ENCODE measurements at regions not wholly inside any gene's neighbourhood (a gene's known extent, or its start where the extent isn't known, plus 50 kb on each side); places are given as distances from the start of the nearest gene placed in this dataset.
"Not testable (repeated sequence)": the region's sequence is repeated elsewhere in the genome, so short reads cannot be mapped to it uniquely, and the experiment has no call there.

DNA sequence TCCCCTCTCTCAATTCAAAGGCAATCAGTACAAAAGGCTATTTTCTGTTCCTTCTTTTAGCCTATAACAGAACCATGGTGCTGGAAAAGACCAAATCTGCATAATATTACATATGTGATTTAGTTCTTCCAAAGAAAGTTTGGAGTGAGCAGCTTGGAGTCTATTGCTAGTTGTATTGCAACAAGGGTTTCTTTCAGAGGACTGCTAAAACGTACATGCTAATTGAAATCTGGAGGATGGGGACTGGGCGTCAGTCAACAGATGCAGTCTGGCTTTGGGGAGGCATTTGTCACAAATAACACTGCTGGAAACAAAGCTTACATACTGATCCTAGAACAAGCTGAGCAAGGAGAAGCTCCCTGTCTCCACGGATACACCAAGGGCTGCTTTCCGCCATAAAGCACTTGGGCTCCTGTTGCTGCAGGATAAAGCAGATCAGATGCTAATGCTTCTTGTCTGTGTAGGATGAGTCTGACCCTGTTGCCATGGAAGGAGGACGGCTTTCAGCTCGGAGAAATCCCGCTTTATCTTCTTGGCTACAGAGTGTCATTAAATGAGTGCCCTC lies 883.5 kb downstream of the SORCS1 start:
- DNase-seq = no peak

DNA sequence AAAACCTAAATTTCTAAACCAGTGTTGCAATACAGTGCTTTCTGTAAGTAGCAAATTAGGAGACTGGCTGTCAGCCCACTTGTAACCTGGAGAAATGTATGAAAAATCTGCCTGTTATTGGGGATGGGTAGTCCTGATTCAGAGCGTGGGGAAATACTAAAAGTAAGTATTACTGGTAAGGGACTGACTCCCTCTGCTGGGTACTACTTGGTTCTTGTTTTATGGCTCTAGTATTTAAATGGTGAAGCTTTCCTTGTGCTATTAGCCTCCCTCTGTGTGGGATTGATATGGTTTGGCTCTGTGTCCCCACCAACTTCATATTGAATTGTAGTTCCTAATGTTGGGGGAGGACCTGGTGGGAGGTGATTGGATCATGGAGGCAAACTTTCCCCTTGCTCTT lies 886.1 kb downstream of the SORCS1 start:
- no peak for DNase-seq

DNA sequence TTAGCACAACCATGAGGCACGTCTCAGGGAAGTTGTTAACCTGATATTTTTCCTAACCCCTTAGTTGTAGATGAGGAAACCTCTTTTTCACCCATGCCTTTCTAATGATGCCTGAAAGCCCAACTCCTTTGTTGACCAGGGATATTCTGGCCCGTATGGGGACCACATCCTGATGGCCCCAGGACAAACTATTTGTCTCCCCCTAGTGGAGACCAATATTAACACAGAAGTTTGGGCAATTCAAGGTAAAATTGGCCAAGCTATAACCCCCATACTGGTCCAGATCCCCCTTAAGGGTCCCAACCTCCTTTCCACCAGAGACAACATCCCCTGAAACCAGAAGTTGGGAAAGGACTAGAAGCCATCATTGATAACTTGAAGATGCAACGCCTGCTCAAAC lies 893.3 kb downstream of the SORCS1 start:
- DNase-seq = no peak

DNA sequence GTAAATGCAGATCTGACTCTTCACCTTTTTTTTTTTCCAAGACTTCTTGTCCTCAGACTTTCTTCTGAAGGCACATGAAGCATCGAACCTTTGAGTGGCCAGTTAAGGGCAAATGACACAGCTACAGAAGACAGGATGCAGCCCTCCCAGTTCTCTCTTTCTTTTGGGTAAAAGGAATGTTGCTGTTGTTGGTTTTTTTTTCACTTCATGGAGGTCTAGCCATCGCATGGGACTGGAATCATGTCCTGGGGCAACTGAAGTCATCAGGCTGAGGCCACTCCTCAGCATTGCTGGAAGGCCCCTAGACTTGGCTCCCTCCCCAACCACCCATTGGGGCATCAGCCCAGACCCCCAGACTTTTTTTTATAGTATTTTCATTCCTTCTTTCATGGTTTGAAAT lies 896.5 kb downstream of the SORCS1 start:
- no peak for DNase-seq

DNA sequence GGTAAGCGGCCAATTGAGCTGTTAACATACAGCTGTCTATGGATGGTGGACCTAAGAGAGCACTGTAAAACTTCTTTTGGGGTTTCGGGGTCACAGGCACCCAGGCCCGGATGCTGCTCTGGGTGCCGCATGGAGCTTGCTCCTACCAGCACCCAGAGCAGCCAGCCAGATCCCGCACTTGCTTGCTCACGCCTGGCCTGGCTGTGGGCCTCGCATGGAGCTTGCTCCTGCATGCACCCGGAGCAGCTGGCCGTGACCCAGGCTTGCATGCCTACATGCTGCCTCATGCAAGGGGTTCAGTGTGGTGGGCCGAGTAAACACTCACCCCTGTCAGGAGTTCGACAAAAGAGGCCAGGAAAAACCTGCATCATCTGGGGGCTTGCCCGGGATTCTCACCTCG lies 896.9 kb downstream of the SORCS1 start:
- no peak for DNase-seq

DNA sequence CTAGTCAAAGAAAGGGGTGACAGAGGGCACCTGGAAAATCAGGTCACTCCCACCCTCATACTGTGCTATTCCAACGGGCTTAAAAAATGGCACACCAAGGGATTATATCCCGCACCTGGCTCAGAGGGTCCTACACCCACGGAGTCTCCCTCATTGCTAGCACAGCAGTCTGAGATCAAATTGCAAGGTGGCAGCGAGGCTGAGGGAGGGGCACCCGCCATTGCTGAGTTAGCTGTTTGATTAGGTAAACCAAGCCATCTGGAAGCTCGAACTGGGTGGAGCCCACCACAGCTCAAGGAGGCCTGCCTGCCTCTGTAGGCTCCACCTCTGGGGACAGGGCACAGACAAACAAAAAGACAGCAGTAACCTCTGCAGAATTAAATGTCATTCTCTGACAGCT lies 907.1 kb downstream of the SORCS1 start:
- not testable (repeated sequence) for DNase-seq

DNA sequence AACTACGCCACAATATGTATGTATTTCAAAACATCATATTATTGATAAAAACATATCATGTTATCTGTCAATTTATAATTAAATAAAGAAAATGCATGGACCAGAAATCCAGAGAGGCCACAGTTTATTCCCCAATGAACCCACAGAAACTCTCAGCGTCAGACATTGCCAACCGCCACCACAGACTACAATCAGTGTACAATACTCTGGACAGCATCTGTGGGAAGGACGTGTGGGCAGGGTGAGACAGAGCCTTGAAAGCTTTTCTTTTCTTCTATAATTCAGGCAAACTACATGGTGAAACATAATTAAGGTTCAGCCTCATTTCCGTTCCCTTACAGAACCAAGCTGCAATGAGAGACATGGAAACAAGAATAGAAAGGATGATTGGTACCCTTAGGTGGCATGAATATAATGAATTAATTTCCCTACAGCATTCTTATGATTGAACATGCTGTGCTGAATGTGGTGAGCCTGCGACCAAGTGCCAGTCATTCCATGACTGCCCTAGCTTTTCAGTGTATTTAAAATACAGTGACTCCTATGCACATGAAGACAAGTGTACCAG lies 909.3 kb downstream of the SORCS1 start:
- DNase-seq = no peak

DNA sequence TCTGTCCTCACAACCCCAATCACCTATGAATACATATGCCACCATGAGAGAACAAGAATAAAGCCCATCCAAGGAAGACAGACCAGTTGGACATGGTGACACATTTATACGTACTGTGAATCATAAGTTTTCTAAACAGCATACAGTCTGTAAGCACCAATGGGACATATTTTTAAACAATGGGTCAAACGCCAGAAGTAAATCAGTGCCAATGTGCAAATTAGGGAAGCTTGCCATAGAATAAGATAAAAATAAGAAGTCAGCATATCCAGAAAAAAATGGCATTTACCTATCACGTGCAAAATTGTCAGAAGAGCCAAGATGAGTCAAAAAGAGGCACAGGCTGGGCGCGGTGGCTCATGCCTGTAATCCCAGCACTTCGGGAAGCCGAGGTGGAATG lies 910.4 kb downstream of the SORCS1 start:
- no peak for DNase-seq

DNA sequence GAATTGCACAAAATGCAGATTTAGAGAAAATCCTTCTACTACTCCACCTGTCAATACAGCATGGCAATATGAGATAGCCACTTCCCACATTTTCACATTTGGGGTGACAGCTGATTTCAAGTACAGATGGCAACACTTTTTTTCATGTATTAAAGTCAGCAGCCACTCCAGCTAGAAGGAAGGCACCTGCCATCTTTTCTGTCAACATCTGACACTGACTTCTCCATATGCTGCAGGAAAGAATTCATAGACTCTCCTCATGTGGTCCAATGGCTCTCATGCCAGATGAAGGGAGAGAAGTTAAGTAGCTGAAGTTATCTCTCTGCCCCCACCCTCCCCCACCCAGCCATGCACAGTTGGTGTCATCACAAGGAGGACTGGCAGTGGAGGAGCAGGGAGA lies 912.0 kb downstream of the SORCS1 start:
- no peak for DNase-seq

DNA sequence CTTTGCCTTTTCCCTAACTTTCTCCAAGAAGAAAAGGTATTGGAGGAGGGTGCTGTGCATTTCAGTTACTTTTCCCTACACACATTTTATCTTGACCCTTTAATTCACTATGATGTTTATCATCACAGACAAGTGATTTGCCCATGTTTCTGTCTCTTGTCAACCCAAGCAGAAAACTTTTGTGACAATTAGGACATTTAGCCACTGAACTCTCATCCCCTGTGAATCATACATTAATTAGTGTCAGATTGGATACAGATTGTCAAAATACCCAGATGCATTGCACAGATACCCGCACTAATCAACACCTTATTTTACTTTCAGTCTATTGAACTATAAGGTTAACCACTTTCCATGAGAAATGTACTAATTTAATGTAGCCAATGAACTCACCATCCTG lies 912.9 kb downstream of the SORCS1 start:
- no peak for DNase-seq

DNA sequence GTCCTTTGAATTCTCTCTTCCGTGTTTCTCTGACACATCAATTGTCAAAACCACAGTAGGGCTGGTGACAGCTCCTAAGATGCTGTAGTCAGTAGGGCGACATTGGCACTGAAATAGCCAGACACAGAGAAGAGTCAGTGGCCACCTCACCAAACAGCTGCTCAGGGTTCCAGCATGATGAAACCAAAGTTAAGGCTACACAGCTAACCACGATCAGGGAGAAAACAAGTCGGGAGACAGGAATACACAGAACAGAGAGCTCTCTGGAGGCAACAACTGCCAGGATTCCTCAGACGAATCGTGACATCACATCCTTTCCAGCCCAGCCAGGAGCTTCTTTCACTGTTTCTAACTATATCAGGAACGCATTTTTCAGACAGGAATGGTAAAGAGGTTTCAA lies 922.2 kb downstream of the SORCS1 start:
- DNase-seq = no peak

DNA sequence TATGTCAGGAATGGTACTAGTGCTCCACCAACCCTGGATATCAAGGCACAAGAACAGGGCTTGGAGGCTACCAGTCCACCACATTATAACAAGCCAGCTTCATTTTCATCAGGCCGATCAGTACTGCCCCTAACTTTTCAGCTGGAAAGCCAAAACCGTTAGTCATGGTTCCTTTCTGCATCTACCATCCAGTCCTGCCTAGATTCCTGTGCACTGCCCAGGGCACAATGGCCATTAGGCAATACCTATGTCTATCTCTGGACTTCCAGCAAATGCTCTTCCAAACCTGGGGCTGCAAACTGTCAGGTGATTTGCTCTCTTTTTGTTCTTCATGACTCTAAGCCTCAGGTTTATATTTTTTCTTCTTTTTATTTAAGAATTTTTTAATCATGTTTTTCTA lies 937.7 kb downstream of the SORCS1 start:
- no peak for DNase-seq

DNA sequence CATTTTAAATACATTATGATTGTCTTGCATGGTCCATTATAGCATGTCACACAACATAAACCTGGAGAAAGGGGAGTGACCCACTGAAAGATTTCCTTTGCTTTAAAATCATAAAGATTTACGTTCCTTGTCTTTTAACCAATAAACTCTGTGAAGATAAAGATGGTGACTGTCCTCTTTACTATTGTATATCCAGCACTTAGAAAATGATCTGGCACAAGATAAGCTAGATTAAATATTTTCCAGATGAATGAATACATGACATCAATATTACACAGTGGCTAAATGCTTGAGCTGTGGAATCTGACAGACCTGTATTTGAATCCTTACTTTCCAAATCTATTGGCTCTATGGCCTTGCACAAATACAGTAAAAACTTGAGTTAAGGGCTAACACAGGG lies 938.4 kb downstream of the SORCS1 start:
- DNase-seq = no peak

DNA sequence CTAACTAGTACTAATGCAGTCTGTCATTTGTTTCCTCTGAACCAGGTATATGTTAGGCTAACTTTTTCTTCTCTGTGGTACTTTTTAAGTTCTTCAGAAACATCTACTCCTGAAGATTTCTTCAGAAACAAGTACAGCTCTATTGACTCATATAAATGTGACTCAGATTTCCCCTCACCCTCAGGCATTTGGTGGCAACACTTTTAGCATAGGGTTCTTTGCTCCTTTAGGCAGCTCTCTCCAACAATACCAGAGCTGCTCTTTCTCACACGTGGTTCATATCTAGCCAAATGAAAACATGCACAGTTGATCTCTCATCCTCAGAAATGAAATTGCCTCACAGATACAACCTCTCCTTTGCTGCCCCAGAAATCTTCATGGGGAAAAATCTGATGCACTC lies 939.8 kb downstream of the SORCS1 start:
- no peak for DNase-seq

DNA sequence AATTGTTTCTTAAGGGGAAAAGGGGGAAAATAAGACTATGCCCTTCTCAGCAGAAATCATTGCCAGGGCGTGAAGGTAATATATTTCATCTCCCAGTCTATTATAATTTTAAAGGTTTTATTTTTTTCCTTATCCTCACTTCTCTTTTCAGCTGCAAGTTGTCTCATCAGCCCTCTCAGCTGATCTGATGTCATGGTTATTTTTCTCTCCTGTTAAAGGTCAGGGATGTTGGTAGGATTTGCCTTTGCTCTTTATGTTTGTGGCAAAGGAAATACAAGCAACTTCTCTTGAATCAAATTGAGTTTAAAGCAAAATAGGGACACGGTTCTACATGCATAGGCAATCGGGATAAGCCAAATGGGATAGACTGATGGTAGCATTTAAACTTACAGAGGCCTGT lies 946.9 kb downstream of the SORCS1 start:
- DNase-seq = no peak

DNA sequence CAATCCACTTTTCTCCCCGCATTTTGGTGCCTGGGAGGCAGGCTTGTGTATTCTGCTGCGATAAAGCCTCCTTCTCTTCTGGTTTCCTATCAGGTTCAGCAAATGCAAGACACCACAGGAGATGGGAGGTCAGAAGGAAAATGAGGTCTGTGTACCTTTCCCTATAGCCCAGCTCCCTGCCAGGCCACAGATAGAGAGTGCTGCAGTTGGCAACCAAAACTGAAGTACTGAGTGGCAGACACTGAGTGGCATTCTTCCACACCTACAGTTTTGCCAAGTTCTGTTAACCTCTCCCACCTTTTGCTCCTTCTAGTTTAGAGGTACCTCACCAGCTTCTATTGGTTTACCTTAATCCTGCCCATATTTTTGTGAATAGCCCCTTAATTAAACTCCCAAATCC lies 948.4 kb downstream of the SORCS1 start:
- no peak for DNase-seq

DNA sequence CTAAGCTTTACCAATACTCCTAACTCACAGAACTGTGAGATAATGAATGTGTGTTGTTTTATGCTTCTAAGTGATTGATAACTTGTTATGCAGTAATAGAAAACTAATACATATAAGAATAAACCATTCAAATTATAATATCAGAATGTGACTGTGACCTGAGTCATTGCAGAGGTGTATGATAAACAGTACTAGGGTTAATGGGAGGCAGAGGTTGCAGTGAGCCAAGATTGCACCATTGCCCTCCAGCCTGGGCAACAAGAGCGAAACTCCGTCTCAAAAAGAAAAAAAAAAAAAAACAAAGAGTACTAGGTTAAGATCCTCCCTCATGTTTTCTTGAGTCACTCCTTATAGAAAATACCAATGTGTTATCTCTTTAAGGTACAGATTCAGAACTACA lies 950.3 kb downstream of the SORCS1 start:
- DNase-seq = no peak

DNA sequence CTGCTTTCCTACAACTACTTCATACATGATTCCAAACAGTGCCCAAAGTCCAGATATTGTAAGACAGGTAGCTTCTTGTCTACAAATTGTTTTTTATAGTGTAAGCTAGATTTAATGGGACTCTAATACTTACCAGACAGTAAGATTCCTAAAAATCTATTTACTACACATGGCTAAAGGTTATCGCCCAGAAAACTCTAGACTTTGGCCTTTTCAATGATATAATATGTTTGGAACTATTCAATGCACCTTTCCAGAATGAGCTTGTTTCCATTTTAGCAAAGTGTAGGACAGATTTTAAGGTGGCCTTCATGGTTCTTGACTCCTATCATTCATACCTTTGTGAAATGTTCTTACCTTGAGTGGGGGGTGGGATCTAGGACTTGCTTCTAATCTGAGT lies 951.0 kb downstream of the SORCS1 start:
- DNase-seq = no peak

DNA sequence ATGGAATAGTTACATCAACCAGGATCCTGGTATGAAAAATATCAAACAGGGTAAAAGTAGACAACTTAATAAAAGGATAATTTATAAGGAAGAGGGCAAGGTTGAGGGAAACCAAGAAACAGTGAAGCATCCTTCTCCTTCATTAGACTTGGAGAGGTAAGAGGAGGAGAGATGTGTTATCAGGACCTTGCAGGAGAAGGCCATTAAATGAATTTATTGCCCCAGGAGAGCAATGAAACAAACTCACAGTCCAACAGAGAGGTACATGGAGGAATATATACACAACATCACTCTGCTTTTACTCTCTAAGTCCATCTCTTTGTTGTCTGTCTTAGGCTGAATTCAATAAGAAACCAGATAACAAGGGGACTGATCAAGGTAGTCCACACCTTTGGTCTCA lies 966.2 kb downstream of the SORCS1 start:
- no peak for DNase-seq

DNA sequence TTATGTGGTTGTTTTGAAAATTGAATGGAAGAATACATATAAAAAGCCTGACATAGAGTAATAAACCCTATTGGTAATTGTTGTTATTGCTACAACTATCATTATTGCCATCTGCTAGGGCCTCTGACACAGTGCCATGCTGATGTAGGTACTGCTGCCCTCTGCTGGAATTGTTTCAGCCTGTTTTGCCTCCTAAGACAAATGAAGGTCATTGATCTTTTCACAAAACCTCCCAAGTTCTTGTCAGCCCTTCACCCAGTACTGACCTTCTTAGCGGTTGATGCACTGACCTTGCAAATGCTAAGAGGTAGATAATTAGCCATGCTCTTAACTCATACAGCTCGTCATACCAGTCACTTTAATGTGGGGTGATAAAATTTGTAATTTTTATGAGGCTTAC lies 975.2 kb downstream of the SORCS1 start:
- DNase-seq = peak; percentile 10

DNA sequence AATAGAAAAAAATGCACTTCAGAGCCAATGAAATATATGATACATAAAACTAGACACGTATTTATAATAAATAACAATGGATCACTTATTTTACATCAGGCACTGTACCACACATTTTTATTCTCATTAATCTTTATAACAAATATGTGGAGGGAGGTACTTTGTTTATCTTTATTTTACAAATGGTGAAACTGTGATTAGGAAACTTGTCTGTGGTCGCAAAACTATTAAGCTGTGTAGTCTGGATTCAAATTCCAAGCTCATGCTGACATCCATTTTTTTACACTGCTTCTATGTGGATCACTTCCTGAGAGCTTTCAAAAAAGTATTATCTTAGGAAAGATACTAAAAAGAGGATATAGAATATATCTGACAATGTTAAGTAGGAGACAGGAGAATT lies 978.6 kb downstream of the SORCS1 start:
- DNase-seq = no peak

DNA sequence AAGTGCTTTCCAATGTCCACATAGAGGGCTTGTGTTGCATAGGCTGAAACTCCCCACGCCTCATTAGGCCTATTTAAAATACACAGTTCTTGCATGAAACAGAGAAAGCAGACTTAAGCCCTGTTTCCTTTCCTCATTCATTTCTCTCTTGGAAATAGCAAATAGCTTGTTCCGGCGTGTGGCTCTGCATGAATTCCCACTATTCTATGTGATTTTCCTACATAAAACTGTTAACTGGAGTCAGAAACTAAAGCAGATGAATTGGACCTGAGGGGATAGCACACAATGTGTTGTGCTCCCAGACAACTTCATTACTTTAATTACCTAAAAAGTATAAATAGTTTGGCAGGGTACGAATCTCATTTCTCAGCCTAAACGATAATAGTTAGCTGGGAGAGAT lies 981.5 kb downstream of the SORCS1 start:
- DNase-seq = no peak

DNA sequence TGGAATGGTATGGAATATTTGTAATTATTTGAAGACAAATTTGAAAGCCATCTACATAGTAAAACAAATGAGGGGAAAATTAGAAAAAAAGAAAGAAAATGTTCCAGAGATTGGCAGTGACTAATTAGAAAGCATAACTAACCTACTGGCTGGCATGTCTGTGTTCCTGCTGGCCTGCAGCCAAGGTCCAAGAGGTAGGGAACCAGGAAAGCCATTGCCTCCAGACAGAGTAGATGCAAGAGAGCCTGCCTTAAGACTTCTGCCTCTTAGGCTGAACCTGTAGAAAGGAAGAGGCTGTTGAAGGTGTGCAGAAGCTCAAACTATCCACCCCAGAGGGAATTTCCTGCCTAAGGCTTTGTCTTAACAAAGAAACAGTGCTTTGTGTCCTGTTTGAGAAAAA lies 982.0 kb downstream of the SORCS1 start:
- DNase-seq = no peak

DNA sequence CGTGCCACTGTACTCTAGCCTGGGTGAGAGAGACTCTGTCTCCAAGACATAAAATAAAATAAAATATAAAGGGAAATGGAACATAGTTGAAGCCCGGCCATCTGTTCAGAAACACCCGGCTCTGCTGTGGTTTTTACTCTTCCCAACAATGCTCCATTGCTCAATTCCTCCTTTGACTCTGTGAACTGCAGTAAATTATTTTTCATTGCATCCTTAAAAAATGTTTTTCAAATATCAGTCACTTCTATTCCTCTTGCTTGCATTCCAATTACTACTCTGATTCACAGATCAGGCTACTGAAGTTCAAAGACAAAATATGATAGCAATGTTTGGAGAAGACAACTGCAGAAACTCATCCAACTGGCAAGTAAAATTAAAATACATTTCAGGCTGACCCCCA lies 983.0 kb downstream of the SORCS1 start:
- DNase-seq = no peak

DNA sequence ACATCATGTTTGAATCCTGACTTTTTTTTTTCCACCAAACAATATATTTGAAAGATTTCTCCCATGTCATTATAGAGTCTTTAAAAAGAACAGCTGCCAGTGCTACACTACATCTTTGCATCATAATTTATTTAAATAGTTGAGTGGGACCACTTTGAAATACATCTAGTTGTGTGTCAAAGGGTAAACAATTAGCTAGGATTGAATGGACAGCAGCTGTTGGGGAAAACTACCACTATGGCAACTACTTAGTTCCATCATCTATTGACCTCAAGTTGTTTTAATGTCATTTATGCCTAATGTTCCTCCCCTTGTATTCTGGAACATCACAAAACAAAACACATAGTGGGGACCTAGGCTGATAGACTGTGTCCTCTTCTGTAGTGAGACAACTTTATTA lies 985.1 kb downstream of the SORCS1 start:
- no peak for DNase-seq

All from activated CD4-positive, alpha-beta T cell treated with anti-CD3 and anti-CD28 coated beads, Interleukin-2, amount 50 U/mL, for 16 hours (primary cell).